ENCODE measurements at regions not wholly inside any gene's neighbourhood (a gene's known extent, or its start where the extent isn't known, plus 50 kb on each side); places are given as distances from the start of the nearest gene placed in this dataset.

- intact Hi-C loops (cut with DNase I, micrococcal nuclease): no loop called here
- no peak for ATAC-seq
- no peak for DNase-seq
Measured at GRCh38 chr11:128244871-128245270, 342.5 kb downstream of the ETS1 start.

DNA sequence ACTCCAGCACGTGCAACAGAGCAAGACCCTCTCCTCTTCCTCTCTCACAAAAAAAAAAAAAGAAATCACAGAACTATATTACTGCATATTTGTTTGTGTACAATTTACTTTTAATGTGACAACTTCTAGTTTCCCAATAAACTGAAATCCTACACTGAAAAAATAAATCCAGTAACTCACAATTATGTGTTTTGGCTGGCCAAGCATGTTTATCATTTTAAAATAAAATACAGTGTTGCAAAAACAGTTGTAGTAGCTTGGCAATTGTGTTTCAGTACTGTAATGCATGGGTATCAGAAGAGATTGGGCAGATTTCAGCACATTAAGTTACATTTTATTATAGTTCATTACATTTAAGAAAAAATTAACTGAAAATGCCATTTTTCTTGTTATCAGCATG is 344.9 kb downstream of the ETS1 start:
- ATAC-seq (no peak), DNase-seq (no peak)
- intact Hi-C loops (cut with DNase I, micrococcal nuclease): no loop called here

GRCh38 chr11:128240546-128240945 is 346.8 kb downstream of the ETS1 start:
- ATAC-seq: no peak
- intact Hi-C loops (cut with DNase I, micrococcal nuclease): no loop called here
- no peak for DNase-seq

DNA sequence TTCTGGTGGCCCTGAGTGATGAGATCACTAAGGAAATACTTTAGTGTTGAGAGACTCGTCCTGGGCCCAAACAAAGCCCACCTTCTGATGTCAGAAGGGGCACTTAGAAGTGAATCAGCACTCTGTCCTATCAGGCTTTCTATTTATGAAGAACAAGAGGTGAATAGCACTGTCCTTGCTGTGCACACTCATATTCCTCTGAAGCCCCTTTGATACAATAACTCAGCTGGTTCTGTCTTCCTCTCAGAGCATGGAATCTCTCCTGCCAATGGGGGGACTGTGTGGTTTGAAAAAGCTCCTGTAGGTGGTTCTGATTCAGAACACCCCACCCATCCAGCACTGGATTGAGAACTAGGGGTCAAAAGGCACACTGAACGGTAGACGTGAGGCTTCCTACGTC is 348.1 kb downstream of the ETS1 start:
- DNase-seq (no peak), ATAC-seq (no peak)
- intact Hi-C loops (cut with DNase I, micrococcal nuclease): no loop called here

DNA sequence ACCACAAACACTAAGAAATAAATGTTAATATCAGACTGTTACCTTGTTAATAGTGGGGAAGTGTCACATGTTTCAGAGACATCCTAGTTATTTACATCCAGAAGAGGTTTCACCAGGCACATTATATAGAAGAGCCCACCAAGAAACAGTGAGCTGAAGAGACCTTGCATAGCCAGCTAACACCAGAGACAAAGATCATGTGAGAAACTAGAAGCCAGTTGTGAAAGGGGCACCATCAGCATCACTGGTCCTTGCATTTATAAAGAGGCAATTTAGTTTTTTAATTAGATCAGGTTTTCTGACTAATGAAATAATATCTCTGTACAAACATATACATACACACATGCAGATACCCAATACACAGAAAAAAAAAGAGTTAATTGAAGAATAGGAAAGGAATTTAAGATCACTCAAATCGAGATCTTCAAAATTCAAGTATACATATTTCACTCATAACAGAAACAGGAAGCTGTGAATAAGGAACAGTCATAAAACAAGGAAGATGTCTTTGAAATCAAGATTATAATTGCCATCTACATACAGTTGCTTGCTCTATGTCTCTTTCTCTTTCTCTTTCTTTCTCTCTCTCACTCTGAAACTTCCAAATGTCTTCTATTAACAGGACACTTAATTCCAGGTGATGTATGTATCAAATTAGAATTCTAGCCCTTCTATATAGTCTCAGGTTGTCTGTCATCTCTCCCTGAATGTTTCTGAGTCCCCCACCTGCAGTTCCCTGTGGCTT is 348.7 kb downstream of the ETS1 start:
- intact Hi-C loops (cut with DNase I, micrococcal nuclease): no loop called here
- ATAC-seq (peak; percentile 31), DNase-seq (no peak)

DNA sequence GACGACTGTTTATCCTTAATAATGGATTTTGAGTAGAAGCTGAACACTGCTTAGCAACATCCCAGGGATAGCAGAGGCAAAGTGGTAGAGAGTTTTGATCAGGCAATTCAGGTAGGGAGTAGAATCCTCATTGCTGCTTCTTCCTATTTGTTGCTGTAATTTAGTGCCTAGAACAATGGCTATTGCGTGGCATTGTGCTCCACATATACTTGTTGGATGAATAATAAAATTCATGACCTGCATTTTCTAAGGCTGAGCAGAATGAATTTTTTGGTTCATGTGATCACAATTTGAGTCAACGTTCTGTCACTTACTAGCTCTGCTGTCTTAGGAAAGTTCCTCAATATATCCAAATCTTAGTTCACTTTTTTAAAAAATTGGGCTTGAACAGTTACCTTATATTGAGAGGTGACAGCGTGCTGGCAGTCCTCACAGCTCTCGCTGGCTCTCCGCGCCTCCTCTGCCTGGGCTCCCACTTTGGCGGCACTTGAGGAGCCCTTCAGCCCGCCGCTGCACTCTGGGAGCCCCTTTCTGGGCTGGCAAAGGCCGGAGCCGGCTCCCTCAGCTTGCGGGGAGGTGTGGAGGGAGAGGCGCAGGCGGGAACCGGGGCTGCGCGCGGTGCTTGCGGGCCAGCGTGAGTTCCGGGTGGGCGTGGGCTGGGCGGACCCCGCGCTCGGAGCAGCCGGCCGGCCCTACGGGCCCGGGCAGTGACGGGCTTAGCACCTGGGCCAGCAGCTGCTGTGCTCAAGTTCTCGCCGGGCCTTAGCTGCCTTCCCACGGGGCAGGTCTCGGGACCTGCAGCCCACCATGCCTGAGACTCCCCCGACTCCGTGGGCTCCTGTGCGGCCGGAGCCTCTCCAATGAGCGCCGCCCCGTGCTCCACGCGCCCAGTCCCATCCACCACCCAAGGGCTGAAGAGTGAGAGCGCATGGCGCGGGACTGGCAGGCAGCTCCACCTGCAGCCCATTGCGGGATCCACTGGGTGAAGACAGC is 350.6 kb downstream of the ETS1 start:
- ATAC-seq: no peak
- DNase-seq: no peak
- intact Hi-C loops (cut with DNase I, micrococcal nuclease): no loop called here

DNA sequence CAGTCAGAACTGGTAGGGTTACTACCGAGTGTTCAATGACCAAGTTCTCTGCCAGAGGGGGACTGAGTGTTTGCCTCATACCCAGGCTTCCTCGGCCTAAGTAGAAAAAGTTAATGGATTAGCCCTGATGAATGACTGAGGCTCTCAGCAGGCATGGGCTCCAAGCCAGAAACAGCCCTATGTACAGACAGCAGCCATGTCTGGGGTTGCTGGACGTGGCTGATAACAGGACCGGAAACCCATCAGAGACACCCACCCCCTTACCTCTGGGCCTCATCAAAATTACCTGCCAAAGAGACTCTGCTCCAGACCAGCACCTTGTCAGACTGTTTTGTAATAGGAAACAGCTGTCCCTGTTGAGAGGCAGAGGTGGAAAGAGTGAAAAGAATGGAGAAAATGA is 351.4 kb downstream of the ETS1 start:
- DNase-seq: no peak
- no peak for ATAC-seq
- intact Hi-C loops (cut with DNase I, micrococcal nuclease): no loop called here

DNA sequence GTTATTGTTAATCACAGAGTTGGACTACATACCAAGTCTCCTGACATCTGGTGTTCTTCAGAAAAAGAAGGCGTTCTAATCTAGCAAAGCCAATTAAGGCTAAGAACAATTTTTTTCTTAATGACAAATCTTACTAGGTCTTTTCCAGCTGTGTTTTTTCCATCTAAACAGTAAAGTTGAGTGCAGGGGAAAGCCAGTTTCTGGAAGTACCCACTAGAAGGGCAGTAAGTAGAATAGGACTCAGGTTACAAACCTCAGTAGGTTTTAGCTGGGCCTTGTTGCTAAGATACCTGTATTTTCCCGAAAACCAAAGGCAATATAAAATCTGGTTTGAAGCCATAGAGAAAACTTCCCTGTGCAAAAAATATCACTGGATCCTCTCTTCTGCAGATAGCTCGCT is 351.9 kb downstream of the ETS1 start:
- intact Hi-C loops (cut with DNase I, micrococcal nuclease): no loop called here
- no peak for DNase-seq
- no peak for ATAC-seq

DNA sequence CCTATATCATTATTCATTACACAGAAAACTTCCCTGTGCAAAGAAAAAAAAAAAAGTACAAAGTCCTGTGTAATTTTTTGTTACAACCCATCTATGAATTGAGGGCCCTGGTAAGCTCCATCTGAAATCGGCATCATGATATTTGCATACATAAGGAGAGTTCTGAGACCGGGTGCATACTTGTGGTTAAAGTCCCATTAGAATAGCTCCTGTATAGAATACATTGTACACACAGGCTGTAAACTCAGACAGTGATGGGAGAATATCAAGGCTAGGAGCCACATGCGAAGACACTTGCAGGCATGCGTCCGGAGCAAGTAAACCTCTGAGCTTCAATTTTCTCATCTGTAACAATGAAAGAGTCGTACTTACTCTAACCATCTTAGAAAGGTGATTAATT is 353.2 kb downstream of the ETS1 start:
- ATAC-seq (no peak), DNase-seq (no peak)
- intact Hi-C loops (cut with DNase I, micrococcal nuclease): no loop called here

GRCh38 chr11:128232588-128232987 is 354.8 kb downstream of the ETS1 start:
- DNase-seq: no peak
- intact Hi-C loops (cut with DNase I, micrococcal nuclease): no loop called here
- ATAC-seq: no peak

DNA sequence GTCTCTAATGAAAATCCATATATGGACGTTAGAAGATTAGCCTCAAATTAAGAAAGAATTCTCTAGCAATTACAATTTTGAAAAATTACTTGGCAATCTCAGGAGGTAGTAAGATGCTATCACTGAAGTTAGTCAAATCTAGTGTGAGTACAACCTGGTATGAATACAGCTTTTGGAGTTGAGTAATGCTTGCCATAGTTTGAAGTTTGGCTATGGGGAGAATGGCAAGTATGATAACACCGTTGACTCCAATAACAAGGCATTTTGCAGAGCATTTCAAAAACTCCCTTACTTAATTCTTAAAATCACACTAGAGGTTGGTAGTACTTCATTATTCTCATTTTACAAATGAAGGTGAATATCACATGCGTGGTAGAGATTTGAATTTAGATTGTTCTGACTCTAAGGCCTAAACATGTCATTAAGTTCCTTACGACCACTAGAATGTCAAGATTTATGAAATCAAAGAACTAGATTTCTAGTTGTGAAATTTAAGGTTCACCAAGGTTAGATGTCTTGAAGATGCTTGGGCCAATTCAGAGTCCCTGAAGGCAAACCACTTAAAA is 355.4 kb downstream of the ETS1 start:
- ATAC-seq: no peak
- no peak for DNase-seq
- intact Hi-C loops (cut with DNase I, micrococcal nuclease): no loop called here

- intact Hi-C loops (cut with DNase I, micrococcal nuclease): no loop called here
- no peak for ATAC-seq
- no peak for DNase-seq
Measured at GRCh38 chr11:128227466-128227865, 359.9 kb downstream of the ETS1 start.

DNA sequence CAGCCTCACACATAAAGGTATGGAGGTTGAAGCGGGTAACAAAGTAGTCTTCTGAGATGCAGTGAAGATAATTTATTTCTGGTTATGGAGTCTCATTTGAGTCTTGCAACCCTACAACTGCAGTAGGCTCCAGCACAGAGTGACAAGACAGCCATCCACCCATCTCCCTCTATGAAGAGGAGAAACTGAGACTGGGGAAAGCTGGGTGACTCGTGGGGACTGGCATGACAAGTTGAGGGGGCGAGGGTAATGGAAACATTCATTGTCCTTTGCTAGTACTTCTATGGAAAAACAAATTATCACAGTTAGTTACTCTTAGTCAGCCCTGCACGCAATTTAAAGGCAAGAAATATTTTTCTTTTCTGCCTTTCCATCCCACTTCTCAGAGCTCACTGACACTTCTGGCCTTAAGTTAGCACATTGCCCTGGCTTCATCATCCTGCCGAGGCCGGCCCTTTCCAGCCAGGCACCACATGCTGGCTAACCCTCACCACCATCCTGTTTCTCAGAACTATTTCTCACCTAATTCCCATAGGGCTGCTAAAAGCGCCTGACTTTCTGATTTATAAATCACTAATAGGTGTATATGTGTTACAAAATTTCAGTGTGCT is 361.1 kb downstream of the ETS1 start:
- ATAC-seq (no peak), DNase-seq (no peak)
- intact Hi-C loops (cut with DNase I, micrococcal nuclease): no loop called here

GRCh38 chr11:128222245-128222884 is 365.0 kb downstream of the ETS1 start:
- DNase-seq (no peak), ATAC-seq (no peak)
- intact Hi-C loops (cut with DNase I, micrococcal nuclease): no loop called here

DNA sequence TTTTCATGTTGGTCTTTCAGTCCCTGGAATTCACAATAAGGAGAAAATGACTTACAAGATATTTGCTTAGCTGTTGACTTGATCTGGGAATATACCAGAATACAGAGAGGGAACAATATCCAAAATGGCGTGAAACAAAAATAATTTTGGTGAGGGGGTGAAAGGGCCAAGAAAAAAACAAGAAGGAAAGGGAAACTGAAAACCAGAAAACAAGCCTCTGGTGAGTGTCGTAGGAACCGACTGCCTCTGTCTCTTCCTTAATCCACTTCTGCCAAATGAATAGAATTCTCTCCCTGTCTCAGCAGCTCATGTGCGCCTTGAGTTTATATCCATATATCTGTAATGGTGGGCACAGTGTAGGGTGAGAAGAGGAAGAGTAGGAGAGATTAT is 367.6 kb downstream of the ETS1 start:
- ATAC-seq (no peak), DNase-seq (no peak)
- intact Hi-C loops (cut with DNase I, micrococcal nuclease): no loop called here

- ATAC-seq: no peak
- intact Hi-C loops (cut with DNase I, micrococcal nuclease): no loop called here
Measured at GRCh38 chr11:128216198-128216597, 371.2 kb downstream of the ETS1 start.

GRCh38 chr11:128215238-128215882 is 372.0 kb downstream of the ETS1 start:
- intact Hi-C loops (cut with DNase I, micrococcal nuclease): no loop called here
- DNase-seq (no peak), ATAC-seq (no peak)

More at GRCh38 chr11:128216198-128216597, 371.2 kb downstream of the ETS1 start:
- DNase-seq: no peak

DNA sequence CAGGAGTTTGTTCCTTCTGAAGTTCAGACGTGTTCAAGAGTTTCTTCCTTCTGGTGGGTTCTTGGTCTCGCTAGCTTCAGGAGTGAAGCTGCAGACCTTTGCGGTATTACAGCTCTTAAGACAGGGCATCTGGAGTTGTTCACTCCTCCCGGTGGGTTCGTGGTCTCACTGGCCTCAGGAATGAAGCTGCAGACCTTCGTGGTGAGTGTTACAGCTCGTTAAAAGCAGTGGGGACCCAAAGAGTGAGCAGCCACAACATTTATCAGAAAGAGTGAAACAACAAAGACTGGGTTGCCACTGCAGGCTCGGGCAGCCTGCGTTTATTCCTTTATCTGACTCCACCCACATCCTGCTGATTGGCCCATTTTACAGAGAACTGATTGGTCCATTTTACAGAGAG is 373.1 kb downstream of the ETS1 start:
- DNase-seq: no peak
- intact Hi-C loops (cut with DNase I, micrococcal nuclease): no loop called here
- no peak for ATAC-seq

GRCh38 chr11:128213461-128213860 is 373.9 kb downstream of the ETS1 start:
- intact Hi-C loops (cut with DNase I, micrococcal nuclease): no loop called here
- no peak for DNase-seq
- ATAC-seq: no peak
